ENCODE measurements at regions not wholly inside any gene's neighbourhood (a gene's known extent, or its start where the extent isn't known, plus 50 kb on each side); places are given as distances from the start of the nearest gene placed in this dataset.

DNA sequence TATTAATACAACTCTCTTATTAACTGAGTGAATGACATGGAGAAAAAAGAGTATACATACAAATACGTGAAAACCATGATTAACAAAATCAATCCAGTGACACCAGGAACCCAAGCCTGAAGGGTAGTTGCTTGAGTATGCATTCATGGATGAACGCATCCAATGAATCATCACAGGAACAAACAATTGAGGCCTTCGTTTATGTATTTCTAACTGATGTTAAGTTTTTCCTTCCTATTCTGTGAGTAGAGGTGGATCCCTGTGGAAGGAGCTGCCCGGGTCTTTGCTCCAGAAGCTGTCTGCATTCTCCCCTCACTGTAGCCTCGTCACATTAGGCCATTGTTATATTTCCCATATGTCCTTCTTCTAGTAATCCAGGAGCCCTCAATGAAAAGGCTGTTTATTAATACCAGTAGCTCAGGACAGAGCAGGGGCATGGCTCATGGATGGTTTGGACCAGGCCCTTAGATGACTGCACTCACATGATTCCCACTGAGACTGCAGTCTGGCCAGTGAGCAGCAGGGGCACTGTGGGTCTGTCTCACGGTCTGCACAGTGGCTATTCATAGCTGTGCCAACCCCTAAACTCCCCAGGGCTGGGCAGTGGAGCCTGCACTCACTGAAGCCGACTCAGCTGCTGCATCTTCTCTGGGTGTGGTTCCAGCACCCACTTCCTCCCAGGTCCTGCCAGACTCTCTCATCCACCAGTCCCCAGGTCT is 128.1 kb upstream of the TOP3B start:
- H3K27ac Mint-ChIP-seq, result peak overlapping the region; percentile 44
- H3K4me1 Mint-ChIP-seq, result peaks cover 23% of the 10 kb centered on the region
- H3K4me3 Mint-ChIP-seq, result peak overlapping the region; percentile 17
- no peaks in the 10 kb centered on the region for H3K36me3 Mint-ChIP-seq (ENCODE audit: low read depth)
- no peaks in the 10 kb centered on the region for H3K9me3 Mint-ChIP-seq
- DNase-seq, result peak; percentile 59
- no peaks in the 10 kb centered on the region for H3K27me3 Mint-ChIP-seq
- peak; percentile 91 for ATAC-seq

DNA sequence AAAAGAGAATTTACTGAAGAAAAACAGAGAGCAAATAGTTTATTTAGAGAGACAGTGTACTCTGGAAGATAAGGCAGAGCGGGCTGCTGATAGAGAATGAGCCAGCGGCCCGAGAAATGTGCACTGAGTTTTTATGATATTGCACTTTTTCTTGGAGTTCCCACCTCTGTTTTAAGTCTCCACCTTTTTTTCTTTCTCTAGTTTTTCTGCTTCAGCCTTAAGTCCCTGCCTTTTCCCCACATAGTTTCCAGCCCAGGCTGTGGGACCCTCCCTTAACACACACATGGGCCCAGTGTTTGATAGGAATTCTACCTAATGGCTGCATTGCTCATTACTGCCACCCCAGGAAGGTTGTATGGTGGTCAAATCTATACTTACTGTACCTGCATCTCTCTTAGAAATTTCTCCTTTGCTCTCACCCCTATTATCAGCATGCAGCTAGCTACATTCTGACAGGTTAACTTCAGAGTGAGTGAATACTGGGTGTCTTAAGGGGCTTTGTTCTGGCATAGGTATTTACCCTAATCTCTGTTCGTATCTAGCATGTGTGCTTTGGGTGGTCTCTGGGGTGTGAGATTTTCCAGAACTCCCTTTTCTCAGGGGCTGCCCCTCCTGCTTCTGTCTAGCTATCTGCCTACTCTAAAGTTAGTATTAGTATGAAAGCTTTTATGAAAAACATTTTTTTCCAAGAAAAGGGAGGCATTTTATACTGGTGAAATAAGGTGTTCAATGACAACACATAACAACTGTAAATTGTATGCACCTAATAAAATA is 127.3 kb upstream of the TOP3B start:
- DNase-seq (no peak), ATAC-seq (no peak)
- Mint-ChIP-seq H3K36me3 (ENCODE audit: low read depth) (no peaks in the 10 kb centered on the region), H3K27me3 (no peaks in the 10 kb centered on the region), H3K4me3 (no peak overlapping the region), H3K9me3 (no peaks in the 10 kb centered on the region), H3K4me1 (peaks cover 23% of the 10 kb centered on the region), H3K27ac (no peak overlapping the region)

DNA sequence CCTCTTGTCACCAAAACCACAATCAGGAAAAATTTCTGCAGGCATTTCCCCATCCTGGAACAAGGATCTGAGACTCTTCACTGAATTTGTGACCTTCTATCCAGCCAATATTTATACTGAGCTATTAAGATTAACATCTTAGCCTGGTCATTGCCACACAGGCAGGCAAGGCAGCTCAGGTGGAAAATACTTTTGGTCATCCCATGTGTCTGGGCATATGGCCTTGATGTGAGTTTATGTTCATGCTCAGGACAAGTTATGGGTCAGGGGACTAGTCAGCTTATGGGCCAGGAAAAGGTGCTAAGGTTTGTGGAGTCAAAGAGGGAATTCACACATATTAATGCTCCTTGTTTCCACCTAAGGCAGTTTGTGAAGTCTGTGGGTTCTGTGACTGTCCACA is 124.3 kb upstream of the TOP3B start:
- Mint-ChIP-seq H3K27ac (no peak overlapping the region), H3K27me3 (no peaks in the 10 kb centered on the region), H3K36me3 (ENCODE audit: low read depth) (no peaks in the 10 kb centered on the region), H3K4me1 (peaks cover 20% of the 10 kb centered on the region), H3K4me3 (no peak overlapping the region), H3K9me3 (no peaks in the 10 kb centered on the region)
- ATAC-seq (no peak), DNase-seq (no peak)

DNA sequence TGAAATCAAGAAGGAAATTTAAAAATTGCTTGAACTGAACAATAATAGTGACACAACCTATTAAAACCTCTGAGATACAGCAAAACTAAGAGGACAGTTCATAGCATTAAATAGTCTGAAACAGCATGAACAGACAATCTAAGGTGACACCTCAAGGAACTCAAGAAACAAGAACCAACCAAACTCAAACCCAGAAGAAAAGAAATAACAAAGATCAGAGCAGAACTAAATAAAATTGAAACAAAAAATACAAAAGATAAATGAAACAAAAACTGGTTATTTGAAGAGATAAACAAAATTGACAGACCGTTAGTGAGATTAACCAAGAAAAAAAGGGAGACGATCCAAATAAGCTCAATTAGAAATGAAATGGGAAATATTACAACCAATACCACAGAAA is 122.8 kb upstream of the TOP3B start:
- Mint-ChIP-seq H3K27ac (no peak overlapping the region), H3K4me1 (peaks cover 6% of the 10 kb centered on the region), H3K4me3 (no peak overlapping the region), H3K36me3 (ENCODE audit: low read depth) (no peaks in the 10 kb centered on the region), H3K9me3 (no peaks in the 10 kb centered on the region), H3K27me3 (no peaks in the 10 kb centered on the region)
- ATAC-seq (no peak), DNase-seq (no peak)

DNA sequence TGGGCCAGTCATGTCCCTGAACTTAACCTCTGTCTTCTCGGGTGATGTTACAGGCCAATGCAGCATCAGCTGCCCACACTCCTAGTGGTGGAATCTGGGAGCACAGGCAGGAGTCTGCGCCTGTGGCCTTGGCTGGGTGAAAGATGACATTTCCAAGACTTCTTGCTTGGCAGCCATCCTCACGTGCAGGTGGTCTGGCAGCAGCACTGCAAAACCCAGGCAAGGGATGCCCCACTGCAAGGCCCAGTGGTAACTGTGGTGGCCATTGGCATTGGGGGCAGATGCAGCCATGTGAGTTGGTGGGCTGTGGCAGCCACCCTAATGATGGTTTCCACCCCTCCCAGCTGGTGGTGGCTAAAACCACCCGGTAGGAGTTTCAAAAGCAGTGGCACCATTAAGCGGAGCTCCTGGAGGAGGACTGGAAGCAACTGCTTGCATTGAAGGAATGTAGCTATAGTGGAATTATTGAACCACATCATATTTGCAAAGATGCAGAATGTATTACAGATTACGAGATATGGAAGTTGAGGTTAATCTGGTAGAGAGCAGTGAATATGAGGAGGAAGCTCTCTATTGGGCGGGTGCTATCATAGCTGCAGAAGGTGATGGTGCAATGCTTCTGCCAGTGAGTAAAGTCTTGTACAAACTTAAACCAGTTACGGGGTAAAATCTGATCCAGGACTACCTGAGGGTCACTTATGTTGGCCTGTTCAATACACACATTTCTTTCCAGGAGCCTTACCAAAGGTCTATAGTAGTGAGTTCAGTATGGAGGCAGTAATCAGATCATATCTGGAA is 120.7 kb upstream of the TOP3B start:
- peaks cover 2% of the 10 kb centered on the region for H3K4me1 Mint-ChIP-seq
- no peaks in the 10 kb centered on the region for H3K9me3 Mint-ChIP-seq
- H3K27me3 Mint-ChIP-seq, result no peaks in the 10 kb centered on the region
- ATAC-seq (no peak), DNase-seq (peak; percentile 21)
- H3K36me3 Mint-ChIP-seq (ENCODE audit: low read depth), result no peaks in the 10 kb centered on the region
- no peak overlapping the region for H3K4me3 Mint-ChIP-seq
- H3K27ac Mint-ChIP-seq, result no peak overlapping the region

DNA sequence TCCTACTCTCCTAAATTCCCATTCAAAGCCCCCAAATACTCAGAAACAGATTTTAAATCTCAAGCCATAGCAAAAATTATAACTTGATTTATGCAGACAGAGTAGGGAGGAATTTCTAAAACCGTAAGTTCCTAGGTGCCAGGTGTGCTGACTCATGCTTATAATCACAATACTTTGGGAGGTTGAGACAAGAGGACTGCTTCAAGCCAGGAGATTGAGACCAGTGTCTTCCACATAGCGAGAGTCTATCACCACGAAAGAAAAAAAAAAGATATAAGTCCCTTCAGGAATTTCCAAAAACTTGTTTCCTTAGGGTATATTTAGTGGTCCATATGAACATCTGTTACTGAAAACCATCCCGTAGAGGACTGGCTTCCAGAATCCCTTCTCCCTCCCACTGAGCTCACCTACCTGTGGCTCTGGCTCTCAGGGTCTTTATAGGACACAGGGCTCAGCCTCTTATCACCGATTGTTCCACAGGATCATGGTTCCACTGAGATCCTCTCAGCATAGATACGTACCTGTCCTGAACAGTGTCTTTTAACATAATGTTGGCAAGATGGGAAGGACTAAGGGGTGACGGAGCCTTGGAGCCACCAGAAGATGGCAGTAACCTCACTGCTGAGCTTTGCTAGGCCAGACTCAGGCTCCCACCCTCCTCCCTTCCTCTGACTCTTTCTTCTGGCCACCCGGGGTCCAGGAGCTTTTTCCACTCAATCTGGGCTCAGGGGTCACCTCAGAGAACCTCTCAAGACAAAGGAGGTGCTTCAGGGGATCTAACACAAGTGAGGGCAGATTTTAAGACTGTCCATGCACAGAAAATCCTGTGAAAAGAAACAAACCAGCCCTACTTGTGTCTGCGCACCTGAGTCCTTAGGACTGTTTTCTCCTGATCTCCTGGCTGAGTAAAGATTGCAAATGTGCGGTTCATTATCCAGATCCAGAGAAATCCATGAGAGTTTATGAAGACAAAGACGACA is 117.5 kb upstream of the TOP3B start:
- H3K4me3 Mint-ChIP-seq, result no peak overlapping the region
- H3K27ac Mint-ChIP-seq, result no peak overlapping the region
- H3K4me1 Mint-ChIP-seq, result peaks cover 2% of the 10 kb centered on the region
- H3K36me3 Mint-ChIP-seq (ENCODE audit: low read depth), result no peaks in the 10 kb centered on the region
- DNase-seq (no peak), ATAC-seq (peak; percentile 65)
- no peaks in the 10 kb centered on the region for H3K9me3 Mint-ChIP-seq
- peaks cover 4% of the 10 kb centered on the region for H3K27me3 Mint-ChIP-seq

DNA sequence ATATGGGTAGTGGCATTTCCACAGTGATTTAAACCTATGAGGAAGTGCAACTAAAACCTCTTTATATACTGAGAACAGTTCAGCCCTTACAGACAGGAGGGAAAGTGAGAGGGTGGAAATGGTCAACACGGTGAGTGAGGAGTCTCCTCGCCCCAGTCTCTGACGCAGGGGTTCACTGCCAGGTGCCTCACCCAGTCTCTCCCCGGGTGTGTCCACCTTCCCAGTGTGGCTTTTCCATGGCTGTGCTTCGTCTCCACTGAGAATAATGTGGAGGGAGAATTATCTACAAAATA is 116.6 kb upstream of the TOP3B start:
- H3K4me1 Mint-ChIP-seq, result peaks cover 2% of the 10 kb centered on the region
- H3K4me3 Mint-ChIP-seq, result peak overlapping the region; percentile 32
- no peak for DNase-seq
- peaks cover 6% of the 10 kb centered on the region for H3K27me3 Mint-ChIP-seq
- ATAC-seq, result no peak
- H3K9me3 Mint-ChIP-seq, result no peaks in the 10 kb centered on the region
- no peaks in the 10 kb centered on the region for H3K36me3 Mint-ChIP-seq (ENCODE audit: low read depth)
- no peak overlapping the region for H3K27ac Mint-ChIP-seq

DNA sequence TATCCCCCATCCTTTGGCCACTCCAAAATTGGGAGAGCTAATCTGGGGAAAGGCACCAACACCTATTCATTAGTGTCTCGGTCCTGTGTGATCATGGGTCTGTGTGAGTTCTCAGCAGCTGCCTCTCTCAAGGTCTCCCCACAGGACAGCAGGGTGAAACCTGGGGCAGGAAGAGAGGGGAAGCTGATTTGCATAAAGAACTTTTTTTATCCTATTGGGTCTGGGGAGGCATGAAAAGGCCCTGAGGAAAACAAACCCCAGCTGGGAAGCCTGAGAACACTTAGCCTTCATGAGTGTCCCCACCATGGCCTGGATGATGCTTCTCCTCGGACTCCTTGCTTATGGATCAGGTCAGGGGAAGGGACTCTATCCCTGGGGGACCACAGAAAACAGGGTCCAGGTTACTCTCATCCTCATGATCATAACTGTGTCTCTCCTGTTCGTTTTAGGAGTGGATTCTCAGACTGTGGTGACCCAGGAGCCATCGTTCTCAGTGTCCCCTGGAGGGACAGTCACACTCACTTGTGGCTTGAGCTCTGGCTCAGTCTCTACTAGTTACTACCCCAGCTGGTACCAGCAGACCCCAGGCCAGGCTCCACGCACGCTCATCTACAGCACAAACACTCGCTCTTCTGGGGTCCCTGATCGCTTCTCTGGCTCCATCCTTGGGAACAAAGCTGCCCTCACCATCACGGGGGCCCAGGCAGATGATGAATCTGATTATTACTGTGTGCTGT is 116.0 kb upstream of the TOP3B start:
- Mint-ChIP-seq H3K4me1 (peaks cover 2% of the 10 kb centered on the region), H3K27ac (no peak overlapping the region), H3K4me3 (peak overlapping the region; percentile 32), H3K27me3 (peaks cover 7% of the 10 kb centered on the region), H3K9me3 (no peaks in the 10 kb centered on the region), H3K36me3 (ENCODE audit: low read depth) (no peaks in the 10 kb centered on the region)
- ATAC-seq (peak; percentile 28), DNase-seq (no peak)

DNA sequence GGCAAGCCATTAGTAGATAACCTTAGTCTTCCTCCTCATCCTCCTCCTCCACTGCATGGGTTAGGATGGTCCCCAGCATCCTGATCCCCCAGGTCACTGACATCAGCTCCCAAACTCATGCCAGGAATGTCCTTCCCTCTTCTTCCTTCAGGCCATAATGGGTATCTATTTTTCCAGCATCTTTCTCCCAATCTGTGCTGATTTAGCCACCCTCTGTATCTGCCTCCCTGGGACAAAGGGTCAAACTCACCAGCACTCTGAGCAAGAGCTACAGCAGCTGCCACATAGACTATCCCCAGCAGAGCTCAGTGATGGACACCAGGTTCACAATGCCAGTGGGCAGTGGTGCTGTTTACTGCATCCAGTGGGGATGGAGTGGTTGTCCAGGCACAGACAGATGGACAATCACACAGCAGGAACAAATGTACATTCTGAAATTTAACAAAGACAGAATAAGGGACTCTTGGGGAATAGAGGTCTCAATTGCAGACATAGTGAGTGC is 115.2 kb upstream of the TOP3B start:
- Mint-ChIP-seq H3K36me3 (ENCODE audit: low read depth) (no peaks in the 10 kb centered on the region), H3K9me3 (no peaks in the 10 kb centered on the region), H3K4me3 (no peak overlapping the region), H3K27ac (no peak overlapping the region), H3K27me3 (peaks cover 10% of the 10 kb centered on the region), H3K4me1 (peaks cover 5% of the 10 kb centered on the region)
- no peak for ATAC-seq
- no peak for DNase-seq

DNA sequence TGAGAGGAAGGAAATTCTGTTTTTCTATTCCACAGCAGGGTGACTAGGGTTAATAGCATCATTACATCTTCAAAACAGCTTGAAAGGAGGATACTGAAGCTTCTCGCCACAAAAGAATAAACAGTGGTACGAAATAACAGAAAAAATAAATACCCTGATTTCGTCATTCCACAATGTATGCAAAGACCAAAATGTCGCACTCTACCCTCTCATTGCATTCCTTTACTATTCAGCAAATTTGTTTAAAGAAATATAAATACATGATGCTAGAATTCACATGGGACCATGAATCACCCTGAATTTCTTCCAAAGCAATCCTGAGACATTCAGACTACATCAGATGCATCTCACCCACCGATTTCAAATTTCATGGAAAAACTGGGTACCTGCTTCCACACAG is 112.3 kb upstream of the TOP3B start:
- H3K9me3 Mint-ChIP-seq, result no peaks in the 10 kb centered on the region
- H3K36me3 Mint-ChIP-seq (ENCODE audit: low read depth), result no peaks in the 10 kb centered on the region
- no peak overlapping the region for H3K4me3 Mint-ChIP-seq
- H3K4me1 Mint-ChIP-seq, result peaks cover 6% of the 10 kb centered on the region
- no peak overlapping the region for H3K27ac Mint-ChIP-seq
- peaks cover 21% of the 10 kb centered on the region for H3K27me3 Mint-ChIP-seq
- ATAC-seq (no peak), DNase-seq (no peak)

DNA sequence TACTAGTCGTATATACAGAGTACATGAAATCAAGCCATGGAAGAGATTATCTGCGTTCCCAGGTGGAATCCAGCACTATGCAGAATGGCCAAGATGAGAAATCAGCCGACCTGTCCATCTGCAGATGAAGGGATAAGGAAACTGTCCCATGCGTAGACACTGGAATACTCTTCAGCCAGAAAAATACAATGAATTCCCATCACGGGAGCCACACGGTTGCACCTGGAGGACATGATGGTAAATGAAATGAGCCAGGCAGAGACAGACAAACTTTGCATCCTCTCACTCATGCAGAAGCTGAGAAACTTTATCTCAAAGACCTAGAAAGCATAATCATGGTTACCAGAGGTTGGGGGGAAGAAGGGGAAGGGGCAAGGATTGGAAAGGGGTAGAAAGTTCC is 111.9 kb upstream of the TOP3B start:
- no peak for ATAC-seq
- Mint-ChIP-seq H3K27ac (no peak overlapping the region), H3K27me3 (peaks cover 24% of the 10 kb centered on the region), H3K9me3 (no peaks in the 10 kb centered on the region), H3K4me1 (peaks cover 6% of the 10 kb centered on the region), H3K36me3 (ENCODE audit: low read depth) (no peaks in the 10 kb centered on the region), H3K4me3 (no peak overlapping the region)
- DNase-seq, result no peak

DNA sequence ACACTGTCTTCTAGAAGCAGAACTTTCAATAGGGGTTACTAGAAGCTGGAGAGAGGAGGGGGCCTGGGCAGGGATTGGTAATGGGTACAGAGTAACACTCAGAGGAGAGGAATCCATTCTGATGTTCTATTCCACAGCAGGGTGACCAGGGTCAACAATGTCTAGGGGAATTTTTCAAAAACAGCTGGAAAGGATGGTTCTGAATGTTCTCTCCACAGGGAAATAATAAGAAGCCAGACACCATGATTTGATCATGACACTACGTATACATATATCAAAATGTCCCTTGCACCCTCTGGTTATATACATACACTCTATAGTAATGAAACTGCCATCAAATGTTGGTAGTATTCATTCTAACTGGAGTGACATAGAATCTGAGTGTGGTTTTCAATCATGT is 111.2 kb upstream of the TOP3B start:
- no peak overlapping the region for H3K4me3 Mint-ChIP-seq
- no peaks in the 10 kb centered on the region for H3K36me3 Mint-ChIP-seq (ENCODE audit: low read depth)
- DNase-seq (no peak), ATAC-seq (no peak)
- peaks cover 24% of the 10 kb centered on the region for H3K27me3 Mint-ChIP-seq
- H3K27ac Mint-ChIP-seq, result no peak overlapping the region
- no peaks in the 10 kb centered on the region for H3K9me3 Mint-ChIP-seq
- H3K4me1 Mint-ChIP-seq, result peaks cover 5% of the 10 kb centered on the region

DNA sequence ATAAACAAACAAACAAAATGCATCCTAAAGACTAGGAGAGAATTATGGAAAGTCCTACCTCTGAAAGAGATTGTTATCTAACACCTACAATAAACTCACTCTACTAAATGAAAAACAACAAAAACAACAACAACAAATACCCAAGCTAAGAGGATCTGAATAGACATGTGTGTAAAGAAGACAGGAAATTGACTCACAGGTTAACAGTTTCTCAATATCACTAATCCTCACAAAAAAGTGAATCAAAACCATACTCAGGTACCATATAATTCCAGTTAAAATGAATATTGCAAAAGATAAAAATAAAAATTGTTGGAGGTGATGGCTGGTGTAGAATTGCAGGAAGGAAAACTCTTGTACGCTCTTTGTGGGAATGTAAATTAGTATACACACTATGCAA is 110.4 kb upstream of the TOP3B start:
- no peaks in the 10 kb centered on the region for H3K36me3 Mint-ChIP-seq (ENCODE audit: low read depth)
- peaks cover 5% of the 10 kb centered on the region for H3K4me1 Mint-ChIP-seq
- ATAC-seq (no peak), DNase-seq (no peak)
- no peak overlapping the region for H3K27ac Mint-ChIP-seq
- no peak overlapping the region for H3K4me3 Mint-ChIP-seq
- H3K9me3 Mint-ChIP-seq, result no peaks in the 10 kb centered on the region
- H3K27me3 Mint-ChIP-seq, result peaks cover 26% of the 10 kb centered on the region

All from activated naive CD8-positive, alpha-beta T cell treated with anti-CD3 and anti-CD28 coated beads, Interleukin-2, amount 50 U/mL, for 24 hours (primary cell).